Neural crest cell (in vitro differentiated cells): ENCODE measurements at regions not wholly inside any gene's neighbourhood (a gene's known extent, or its start where the extent isn't known, plus 50 kb on each side); places are given as distances from the start of the nearest gene placed in this dataset.
A peak's percentile ranks its signal among the peaks of the same experiment; 100 is the strongest.

Experiments
- DNase-seq: peaks from one replicate; pipeline ENCODE4 v3.0.0; 2021; ENCODE audit warnings: low read depth, mixed read lengths, low spot score
- H3K27ac Mint-ChIP-seq: one replicate; pipeline ENCODE4 v1.8.0; 2021; ENCODE audit warnings: mild to moderate bottlenecking, mixed read lengths; ENCODE audit not compliant: unreplicated experiment
- H3K27me3 Mint-ChIP-seq: 2 replicates; pipeline ENCODE4 v1.8.0; 2021; ENCODE audit warnings: low read depth, mild to moderate bottlenecking, mixed read lengths
- H3K36me3 Mint-ChIP-seq: 2 replicates; pipeline ENCODE4 v1.8.0; 2021; ENCODE audit warnings: low read depth, mild to moderate bottlenecking, mixed read lengths
- H3K4me1 Mint-ChIP-seq: 2 replicates; pipeline ENCODE4 v1.8.0; 2021; ENCODE audit warnings: mixed read lengths
- H3K4me3 Mint-ChIP-seq: one replicate; pipeline ENCODE4 v1.8.0; 2021; ENCODE audit warnings: mild to moderate bottlenecking, mixed read lengths
- H3K9me3 Mint-ChIP-seq: 2 replicates; pipeline ENCODE4 v1.8.0; 2021; ENCODE audit warnings: mixed read lengths
- TF ChIP-seq, protein P1 (sequence below): fragments of 200-600 bp; sonication (generic); conservative IDR thresholded peaks from 2 replicates; pipeline ENCODE4 v1.5.0; 2021; ENCODE audit warnings: antibody characterized with exemption, mild to moderate bottlenecking

DNA sequence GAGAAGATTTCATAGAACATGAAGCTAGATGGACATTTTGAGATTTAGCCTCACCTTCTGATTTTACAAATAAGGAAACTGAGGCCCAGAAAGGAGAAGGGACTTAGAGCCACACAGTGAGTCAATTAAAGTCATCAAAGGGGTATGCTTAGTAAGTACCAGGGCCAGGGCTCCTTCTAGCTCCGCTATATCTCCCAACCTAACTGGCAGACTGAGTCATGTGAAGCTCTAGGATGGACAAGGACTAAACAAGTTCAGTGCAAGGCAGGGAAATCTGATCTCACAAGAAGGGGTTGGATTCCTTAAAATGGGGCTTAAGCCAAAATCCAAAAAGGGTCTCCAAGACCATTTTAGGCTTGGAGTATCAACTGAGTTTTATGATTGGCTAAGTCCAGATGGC is 215.8 kb downstream of the PHLDA1 start:
- Mint-ChIP-seq H3K4me1 (peaks cover 51% of the 10 kb centered on the region), H3K9me3 (no peaks in the 10 kb centered on the region)

DNA sequence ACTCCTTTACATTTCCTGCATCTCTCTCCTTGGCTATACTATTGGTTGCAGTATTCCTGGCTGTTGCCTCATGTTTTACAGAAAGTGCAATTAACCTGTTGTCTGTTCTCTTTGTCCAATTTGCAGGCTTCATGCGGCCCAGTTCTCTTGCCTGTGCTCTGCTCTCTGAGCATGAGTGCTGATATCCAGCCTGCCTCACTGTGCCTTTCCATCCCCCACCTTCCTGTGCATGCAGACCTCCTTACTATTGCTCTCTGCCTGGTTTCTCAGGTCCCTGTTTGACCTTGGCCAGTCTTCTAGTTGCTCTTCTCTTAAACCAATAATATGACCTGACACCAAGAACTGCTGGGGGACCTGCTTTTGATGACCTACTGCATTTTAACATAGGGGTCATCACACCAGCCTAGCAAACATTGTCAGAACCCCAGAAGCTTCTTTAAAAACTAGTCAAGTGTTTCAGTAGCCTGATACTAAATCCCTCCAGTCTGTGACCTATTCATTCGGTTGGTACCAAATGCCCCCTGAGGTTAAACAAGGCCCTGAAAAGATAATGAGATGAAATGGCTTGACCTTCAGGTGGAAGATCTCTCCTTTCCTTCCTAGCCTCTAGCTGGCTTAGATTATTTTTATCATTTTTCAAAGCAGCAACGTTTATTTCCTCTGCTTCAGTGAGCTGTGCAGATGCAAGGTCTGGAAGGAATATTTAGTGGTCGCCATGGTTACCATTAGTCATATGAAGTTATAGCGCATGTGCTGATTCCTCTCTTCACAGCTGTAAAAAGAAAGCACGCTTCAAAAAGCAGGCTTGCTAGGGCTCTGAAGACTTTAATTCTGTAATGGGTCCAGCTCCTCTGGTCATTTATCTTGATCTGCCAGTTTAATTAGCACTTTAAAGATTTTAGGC is 216.5 kb downstream of the PHLDA1 start:
- TF ChIP-seq, protein P1, sequence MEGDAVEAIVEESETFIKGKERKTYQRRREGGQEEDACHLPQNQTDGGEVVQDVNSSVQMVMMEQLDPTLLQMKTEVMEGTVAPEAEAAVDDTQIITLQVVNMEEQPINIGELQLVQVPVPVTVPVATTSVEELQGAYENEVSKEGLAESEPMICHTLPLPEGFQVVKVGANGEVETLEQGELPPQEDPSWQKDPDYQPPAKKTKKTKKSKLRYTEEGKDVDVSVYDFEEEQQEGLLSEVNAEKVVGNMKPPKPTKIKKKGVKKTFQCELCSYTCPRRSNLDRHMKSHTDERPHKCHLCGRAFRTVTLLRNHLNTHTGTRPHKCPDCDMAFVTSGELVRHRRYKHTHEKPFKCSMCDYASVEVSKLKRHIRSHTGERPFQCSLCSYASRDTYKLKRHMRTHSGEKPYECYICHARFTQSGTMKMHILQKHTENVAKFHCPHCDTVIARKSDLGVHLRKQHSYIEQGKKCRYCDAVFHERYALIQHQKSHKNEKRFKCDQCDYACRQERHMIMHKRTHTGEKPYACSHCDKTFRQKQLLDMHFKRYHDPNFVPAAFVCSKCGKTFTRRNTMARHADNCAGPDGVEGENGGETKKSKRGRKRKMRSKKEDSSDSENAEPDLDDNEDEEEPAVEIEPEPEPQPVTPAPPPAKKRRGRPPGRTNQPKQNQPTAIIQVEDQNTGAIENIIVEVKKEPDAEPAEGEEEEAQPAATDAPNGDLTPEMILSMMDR: no peak
- no peaks in the 10 kb centered on the region for H3K27me3 Mint-ChIP-seq
- no peaks in the 10 kb centered on the region for H3K9me3 Mint-ChIP-seq
- H3K4me1 Mint-ChIP-seq: peaks cover 54% of the 10 kb centered on the region
- no peak for DNase-seq
- no peaks in the 10 kb centered on the region for H3K36me3 Mint-ChIP-seq
- no peak overlapping the region for H3K4me3 Mint-ChIP-seq
- H3K27ac Mint-ChIP-seq: peak overlapping the region; percentile 59

More for the DNA sequence above, 215.8 kb downstream of the PHLDA1 start:
- Mint-ChIP-seq H3K4me3 (no peak overlapping the region), H3K27me3 (no peaks in the 10 kb centered on the region), H3K36me3 (no peaks in the 10 kb centered on the region), H3K27ac (no peak overlapping the region)
- TF ChIP-seq, protein P1: no peak
- no peak for DNase-seq

DNA sequence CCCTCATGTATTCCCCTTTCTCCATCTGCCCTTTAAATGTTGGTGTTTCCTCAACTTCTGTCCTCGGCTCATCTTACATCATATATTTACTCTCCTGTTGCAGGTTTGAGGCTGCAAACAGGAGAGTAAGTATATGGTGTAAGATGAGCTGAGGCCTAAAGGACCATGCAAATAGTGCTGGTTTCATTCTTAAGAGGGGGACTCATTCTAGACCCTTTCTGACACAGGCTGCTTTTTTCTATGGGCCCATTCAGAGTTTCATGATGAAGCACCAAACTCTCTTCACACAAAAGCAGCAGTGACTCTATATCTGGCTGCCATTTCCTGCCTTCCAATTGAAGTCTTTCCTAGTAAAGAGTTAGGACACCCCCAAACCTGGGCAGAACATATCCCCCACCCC is 218.5 kb downstream of the PHLDA1 start:
- no peak overlapping the region for H3K4me3 Mint-ChIP-seq
- H3K4me1 Mint-ChIP-seq: peaks cover 59% of the 10 kb centered on the region
- peak overlapping the region; percentile 35 for H3K27ac Mint-ChIP-seq
- DNase-seq: no peak
- peaks cover 6% of the 10 kb centered on the region for H3K9me3 Mint-ChIP-seq
- no peaks in the 10 kb centered on the region for H3K36me3 Mint-ChIP-seq
- TF ChIP-seq, protein P1: no peak
- H3K27me3 Mint-ChIP-seq: no peaks in the 10 kb centered on the region

GRCh38 chr12:75812271-75813018 is 219.1 kb downstream of the PHLDA1 start:
- H3K27me3 Mint-ChIP-seq: no peaks in the 10 kb centered on the region
- H3K36me3 Mint-ChIP-seq: no peaks in the 10 kb centered on the region
- H3K9me3 Mint-ChIP-seq: peaks cover 6% of the 10 kb centered on the region
- TF ChIP-seq, protein P1: no peak
- H3K4me3 Mint-ChIP-seq: peak overlapping the region; percentile 41
- peaks cover 59% of the 10 kb centered on the region for H3K4me1 Mint-ChIP-seq
- no peak overlapping the region for H3K27ac Mint-ChIP-seq
- no peak for DNase-seq

GRCh38 chr12:75809746-75810145 is 221.8 kb downstream of the PHLDA1 start:
- peaks cover 4% of the 10 kb centered on the region for H3K36me3 Mint-ChIP-seq
- H3K27ac Mint-ChIP-seq: no peak overlapping the region
- H3K4me3 Mint-ChIP-seq: peak overlapping the region; percentile 1
- no peak for DNase-seq
- peaks cover 11% of the 10 kb centered on the region for H3K9me3 Mint-ChIP-seq
- TF ChIP-seq, protein P1: no peak
- H3K27me3 Mint-ChIP-seq: no peaks in the 10 kb centered on the region
- peaks cover 40% of the 10 kb centered on the region for H3K4me1 Mint-ChIP-seq
